CD4-positive, alpha-beta T cell (primary cell): ENCODE measurements at regions not wholly inside any gene's neighbourhood (a gene's known extent, or its start where the extent isn't known, plus 50 kb on each side); places are given as distances from the start of the nearest gene placed in this dataset.

Source experiments
- ATAC-seq: fragments of 200-7000 bp; cut with Tn5 transposase; one replicate; pipeline ENCODE4 v1.10.0; 2022; ENCODE audit warnings: mild to moderate bottlenecking; ENCODE audit not compliant: poor library complexity
- CTCF ChIA-PET: fragments of 350-600 bp; sonication (Branson Sonifier 250); formaldehyde crosslinking; loops from one replicate; lab custom pipeline; 2021; ENCODE audit warnings: antibody characterized with exemption, inconsistent platforms; lab: Charles Lee
- POLR2A ChIA-PET: fragments of 350-600 bp; sonication (Branson Sonifier 250); formaldehyde crosslinking; loops from one replicate; lab custom pipeline; 2021; ENCODE audit warnings: antibody characterized with exemption, inconsistent platforms; lab: Charles Lee
- DNase-seq, 14 experiments: peaks; one replicate each; pipeline ENCODE4 v3.0.0-alpha.2; 2013 to 2020; ENCODE audit warnings: mixed read lengths in 2 of 14
- H3K27ac ChIP-seq, 2 donors: one replicate each; pipeline versions ENCODE4 v1.5.1 to v1.7.0; 2013; ENCODE audit warnings: low read length in 2 of 2, low read depth in 1 of 2, mild to moderate bottlenecking in 1 of 2
- H3K27me3 ChIP-seq, 2 experiments: 1 replicate in 1 of 2; 2 replicates in 1 of 2; pipeline versions ENCODE4 v1.6.1 to v1.7.0; 2013; ENCODE audit warnings: low read length in 2 of 2, control low read depth in 1 of 2, mild to moderate bottlenecking in 1 of 2, moderate library complexity in 1 of 2; ENCODE audit not compliant: insufficient read depth in 2 of 2, control insufficient read depth in 1 of 2
- H3K36me3 ChIP-seq: one replicate; pipeline ENCODE4 v1.6.1; 2013; ENCODE audit warnings: low read length, control low read depth; ENCODE audit not compliant: insufficient read depth
- H3K4me1 ChIP-seq: one replicate; pipeline ENCODE4 v1.6.1; 2013; ENCODE audit warnings: low read length, control low read depth; ENCODE audit not compliant: insufficient read depth
- H3K4me3 ChIP-seq: one replicate; pipeline ENCODE4 v1.5.1; 2013; ENCODE audit warnings: mild to moderate bottlenecking, low read length, moderate library complexity
- H3K9me3 ChIP-seq, 2 experiments: 1 replicate in 1 of 2; 2 replicates in 1 of 2; pipeline versions ENCODE4 v1.6.1 to v1.7.0; 2013; ENCODE audit warnings: low read length in 2 of 2, mild to moderate bottlenecking in 2 of 2, control low read depth in 1 of 2, moderate library complexity in 1 of 2; ENCODE audit not compliant: control insufficient read depth in 1 of 2, insufficient read depth in 1 of 2
- H3K27ac Mint-ChIP-seq: one replicate; pipeline ENCODE4 v1.8.0; 2020; ENCODE audit warnings: mixed read lengths
- H3K27me3 Mint-ChIP-seq: one replicate; pipeline ENCODE4 v1.8.0; 2021; ENCODE audit warnings: mixed read lengths
- H3K36me3 Mint-ChIP-seq: one replicate; pipeline ENCODE4 v1.8.0; 2021; ENCODE audit warnings: low read depth, mixed read lengths
- H3K4me1 Mint-ChIP-seq: one replicate; pipeline ENCODE4 v1.8.0; 2021; ENCODE audit warnings: low read depth, mixed read lengths
- H3K4me3 Mint-ChIP-seq: one replicate; pipeline ENCODE4 v1.8.0; 2020; ENCODE audit warnings: mild to moderate bottlenecking, mixed read lengths
- H3K9me3 Mint-ChIP-seq: one replicate; pipeline ENCODE4 v1.8.0; 2020; ENCODE audit warnings: mixed read lengths
- intact Hi-C, 2 experiments: fragments of 100-400 bp; cut with DNase I in 1 of 2; cut with micrococcal nuclease in 1 of 2; formaldehyde crosslinking; loops; one replicate each; pipeline versions ENCODE4 v1.15.1 to v1.9.0; 2023 to 2025; cut with DNase I, micrococcal nuclease
- TF ChIP-seq, protein P1 (sequence below): fragments of 200-600 bp; IDR thresholded peaks from one replicate; pipeline ENCODE4 v1.8.0; 2022; ENCODE audit warnings: antibody characterized with exemption, mild to moderate bottlenecking

DNA sequence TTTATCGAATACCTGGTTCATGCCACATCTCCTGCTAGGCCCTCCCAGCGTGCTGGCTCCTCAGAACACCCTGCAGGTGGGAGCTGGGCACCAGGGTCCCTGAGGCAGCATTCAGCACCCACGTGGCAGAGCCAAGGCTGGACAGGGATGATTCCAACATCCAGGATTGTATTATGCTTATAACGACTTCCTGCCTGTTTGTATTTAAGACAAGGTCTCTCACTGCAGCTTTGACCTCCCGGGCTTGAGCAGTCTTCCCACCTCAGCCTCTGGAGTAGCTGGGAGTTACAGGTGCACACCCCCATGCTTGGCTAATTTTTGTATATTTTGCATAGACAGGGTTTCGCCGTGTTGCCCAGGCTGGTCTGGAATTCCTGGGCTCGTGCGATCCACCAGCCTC is 64.7 kb upstream of the WNT7B start:
- TF ChIP-seq, protein P1, sequence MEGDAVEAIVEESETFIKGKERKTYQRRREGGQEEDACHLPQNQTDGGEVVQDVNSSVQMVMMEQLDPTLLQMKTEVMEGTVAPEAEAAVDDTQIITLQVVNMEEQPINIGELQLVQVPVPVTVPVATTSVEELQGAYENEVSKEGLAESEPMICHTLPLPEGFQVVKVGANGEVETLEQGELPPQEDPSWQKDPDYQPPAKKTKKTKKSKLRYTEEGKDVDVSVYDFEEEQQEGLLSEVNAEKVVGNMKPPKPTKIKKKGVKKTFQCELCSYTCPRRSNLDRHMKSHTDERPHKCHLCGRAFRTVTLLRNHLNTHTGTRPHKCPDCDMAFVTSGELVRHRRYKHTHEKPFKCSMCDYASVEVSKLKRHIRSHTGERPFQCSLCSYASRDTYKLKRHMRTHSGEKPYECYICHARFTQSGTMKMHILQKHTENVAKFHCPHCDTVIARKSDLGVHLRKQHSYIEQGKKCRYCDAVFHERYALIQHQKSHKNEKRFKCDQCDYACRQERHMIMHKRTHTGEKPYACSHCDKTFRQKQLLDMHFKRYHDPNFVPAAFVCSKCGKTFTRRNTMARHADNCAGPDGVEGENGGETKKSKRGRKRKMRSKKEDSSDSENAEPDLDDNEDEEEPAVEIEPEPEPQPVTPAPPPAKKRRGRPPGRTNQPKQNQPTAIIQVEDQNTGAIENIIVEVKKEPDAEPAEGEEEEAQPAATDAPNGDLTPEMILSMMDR = no peak
- H3K4me1 Mint-ChIP-seq = peaks cover 35% of the 10 kb centered on the region
- no peak for DNase-seq
- no peaks in the 10 kb centered on the region for H3K27me3 ChIP-seq
- H3K27ac Mint-ChIP-seq = peak overlapping the region; percentile 71
- no peak overlapping the region for H3K27ac ChIP-seq
- H3K27me3 Mint-ChIP-seq = no peaks in the 10 kb centered on the region
- no peaks in the 10 kb centered on the region for H3K9me3 Mint-ChIP-seq
- no peak for ATAC-seq
- no peaks in the 10 kb centered on the region for H3K36me3 Mint-ChIP-seq
- no peak overlapping the region for H3K4me3 Mint-ChIP-seq
- CTCF ChIA-PET = no interaction called here
- H3K4me3 ChIP-seq = no peak overlapping the region
- H3K4me1 ChIP-seq = peaks cover 41% of the 10 kb centered on the region
- POLR2A ChIA-PET = no interaction called here
- no peaks in the 10 kb centered on the region for H3K9me3 ChIP-seq
- H3K36me3 ChIP-seq = no peaks in the 10 kb centered on the region
- intact Hi-C loops = no loop called here

- Histone ChIP-seq H3K27me3 (no peaks in the 10 kb centered on the region), H3K4me3 (no peak overlapping the region), H3K9me3 (no peaks in the 10 kb centered on the region), H3K27ac (no peak overlapping the region), H3K36me3 (no peaks in the 10 kb centered on the region), H3K4me1 (peaks cover 33% of the 10 kb centered on the region)
- ChIA-PET POLR2A (interaction anchor here (3.9 kb wide), 1 partner anchor 27 kb away, joined by 24 read pairs; no protein-coding TSS in a partner anchor), CTCF (no interaction called here)
- intact Hi-C loops = no loop called here
- Mint-ChIP-seq H3K4me3 (peak overlapping the region; percentile 75), H3K4me1 (peaks cover 34% of the 10 kb centered on the region), H3K27me3 (no peaks in the 10 kb centered on the region), H3K9me3 (no peaks in the 10 kb centered on the region), H3K27ac (peak overlapping the region; percentile 71), H3K36me3 (no peaks in the 10 kb centered on the region)
- ATAC-seq (no peak), DNase-seq (no peak)
- TF ChIP-seq, protein P1 = no peak
Measured at GRCh38 chr22:46042786-46043185, 65.8 kb upstream of the WNT7B start.

DNA sequence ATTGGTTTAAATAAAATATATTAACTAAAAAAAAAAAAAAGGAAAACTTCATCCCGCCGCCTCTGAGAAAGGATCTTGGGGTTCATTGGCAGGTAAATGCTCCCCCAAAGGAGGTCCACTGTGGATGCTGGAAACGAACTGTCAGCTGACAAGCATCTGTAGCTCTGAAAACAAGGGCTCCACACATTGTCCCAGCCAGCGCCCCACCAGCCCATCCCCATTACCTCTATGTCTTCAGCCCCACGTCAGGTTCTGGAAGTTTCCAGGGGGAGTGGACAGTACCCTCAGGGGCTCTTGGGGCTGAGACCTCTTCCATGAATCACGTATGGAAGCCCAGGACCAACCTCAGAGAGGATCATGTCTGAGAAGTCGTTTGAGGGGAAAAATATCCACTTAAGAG is 66.4 kb upstream of the WNT7B start:
- no peaks in the 10 kb centered on the region for H3K36me3 Mint-ChIP-seq
- Histone ChIP-seq H3K4me1 (peaks cover 37% of the 10 kb centered on the region), H3K27ac (peak overlapping the region in 1 of 2 donors; percentile 14), H3K9me3 (no peaks in the 10 kb centered on the region), H3K27me3 (no peaks in the 10 kb centered on the region), H3K4me3 (no peak overlapping the region), H3K36me3 (no peaks in the 10 kb centered on the region)
- CTCF ChIA-PET = interaction anchor here (1.1 to 1.7 kb wide), 3 partner anchors 37 to 108 kb away, joined by 3 to 11 read pairs (median 6); no protein-coding TSS in a partner anchor
- TF ChIP-seq, protein P1 = no peak
- no peaks in the 10 kb centered on the region for H3K9me3 Mint-ChIP-seq
- H3K4me3 Mint-ChIP-seq = peak overlapping the region; percentile 92
- ATAC-seq (no peak), DNase-seq (no peak)
- H3K27ac Mint-ChIP-seq = peak overlapping the region; percentile 90
- POLR2A ChIA-PET = interaction anchor here (2.1 to 3.9 kb wide), 4 partner anchors 7 to 30 kb away, joined by 17 to 47 read pairs (median 27); no protein-coding TSS in a partner anchor
- intact Hi-C loops = no loop called here
- H3K4me1 Mint-ChIP-seq = peaks cover 34% of the 10 kb centered on the region
- H3K27me3 Mint-ChIP-seq = no peaks in the 10 kb centered on the region
